Panc1 (cell line): ENCODE measurements at regions not wholly inside any gene's neighbourhood (a gene's known extent, or its start where the extent isn't known, plus 50 kb on each side); places are given as distances from the start of the nearest gene placed in this dataset.

Source experiments
- TF ChIP-seq, protein P1 (sequence below): fragments of 450-650 bp; IDR thresholded peaks from 2 replicates; pipeline ENCODE4 v1.5.1; 2017; ENCODE audit warnings: mild to moderate bottlenecking
- TF ChIP-seq, protein P2 (sequence below), 2 experiments: IDR thresholded peaks; 2 replicates each; pipeline ENCODE4 v1.6.1; 2011 to 2012; ENCODE audit warnings: low read depth in 2 of 2, control low read depth in 1 of 2, low read length in 1 of 2, mild to moderate bottlenecking in 1 of 2, moderate library complexity in 1 of 2; ENCODE audit not compliant: insufficient read depth in 1 of 2

DNA sequence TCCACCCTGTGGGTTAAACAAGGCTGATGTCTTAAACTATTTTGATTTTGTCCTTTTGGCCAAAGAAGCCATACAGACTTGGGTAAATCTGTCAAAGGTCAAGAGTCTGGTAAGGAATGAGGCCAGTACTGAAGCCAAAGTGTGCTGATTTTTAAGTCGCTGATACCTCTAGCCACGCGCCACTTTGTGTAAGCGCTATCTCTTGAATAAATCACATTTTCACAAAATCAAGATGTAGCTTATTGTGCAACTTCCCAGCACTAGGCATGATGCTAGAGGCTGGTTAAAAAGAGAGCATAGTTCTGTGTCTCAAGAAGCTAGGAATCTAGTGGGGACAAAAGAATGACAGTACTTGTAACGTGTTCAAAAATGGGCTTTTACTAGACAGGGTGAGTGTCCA is 510.6 kb upstream of the RAB6C start:
- TF ChIP-seq, protein P1, sequence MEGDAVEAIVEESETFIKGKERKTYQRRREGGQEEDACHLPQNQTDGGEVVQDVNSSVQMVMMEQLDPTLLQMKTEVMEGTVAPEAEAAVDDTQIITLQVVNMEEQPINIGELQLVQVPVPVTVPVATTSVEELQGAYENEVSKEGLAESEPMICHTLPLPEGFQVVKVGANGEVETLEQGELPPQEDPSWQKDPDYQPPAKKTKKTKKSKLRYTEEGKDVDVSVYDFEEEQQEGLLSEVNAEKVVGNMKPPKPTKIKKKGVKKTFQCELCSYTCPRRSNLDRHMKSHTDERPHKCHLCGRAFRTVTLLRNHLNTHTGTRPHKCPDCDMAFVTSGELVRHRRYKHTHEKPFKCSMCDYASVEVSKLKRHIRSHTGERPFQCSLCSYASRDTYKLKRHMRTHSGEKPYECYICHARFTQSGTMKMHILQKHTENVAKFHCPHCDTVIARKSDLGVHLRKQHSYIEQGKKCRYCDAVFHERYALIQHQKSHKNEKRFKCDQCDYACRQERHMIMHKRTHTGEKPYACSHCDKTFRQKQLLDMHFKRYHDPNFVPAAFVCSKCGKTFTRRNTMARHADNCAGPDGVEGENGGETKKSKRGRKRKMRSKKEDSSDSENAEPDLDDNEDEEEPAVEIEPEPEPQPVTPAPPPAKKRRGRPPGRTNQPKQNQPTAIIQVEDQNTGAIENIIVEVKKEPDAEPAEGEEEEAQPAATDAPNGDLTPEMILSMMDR, result no peak
- TF ChIP-seq, protein P2, sequence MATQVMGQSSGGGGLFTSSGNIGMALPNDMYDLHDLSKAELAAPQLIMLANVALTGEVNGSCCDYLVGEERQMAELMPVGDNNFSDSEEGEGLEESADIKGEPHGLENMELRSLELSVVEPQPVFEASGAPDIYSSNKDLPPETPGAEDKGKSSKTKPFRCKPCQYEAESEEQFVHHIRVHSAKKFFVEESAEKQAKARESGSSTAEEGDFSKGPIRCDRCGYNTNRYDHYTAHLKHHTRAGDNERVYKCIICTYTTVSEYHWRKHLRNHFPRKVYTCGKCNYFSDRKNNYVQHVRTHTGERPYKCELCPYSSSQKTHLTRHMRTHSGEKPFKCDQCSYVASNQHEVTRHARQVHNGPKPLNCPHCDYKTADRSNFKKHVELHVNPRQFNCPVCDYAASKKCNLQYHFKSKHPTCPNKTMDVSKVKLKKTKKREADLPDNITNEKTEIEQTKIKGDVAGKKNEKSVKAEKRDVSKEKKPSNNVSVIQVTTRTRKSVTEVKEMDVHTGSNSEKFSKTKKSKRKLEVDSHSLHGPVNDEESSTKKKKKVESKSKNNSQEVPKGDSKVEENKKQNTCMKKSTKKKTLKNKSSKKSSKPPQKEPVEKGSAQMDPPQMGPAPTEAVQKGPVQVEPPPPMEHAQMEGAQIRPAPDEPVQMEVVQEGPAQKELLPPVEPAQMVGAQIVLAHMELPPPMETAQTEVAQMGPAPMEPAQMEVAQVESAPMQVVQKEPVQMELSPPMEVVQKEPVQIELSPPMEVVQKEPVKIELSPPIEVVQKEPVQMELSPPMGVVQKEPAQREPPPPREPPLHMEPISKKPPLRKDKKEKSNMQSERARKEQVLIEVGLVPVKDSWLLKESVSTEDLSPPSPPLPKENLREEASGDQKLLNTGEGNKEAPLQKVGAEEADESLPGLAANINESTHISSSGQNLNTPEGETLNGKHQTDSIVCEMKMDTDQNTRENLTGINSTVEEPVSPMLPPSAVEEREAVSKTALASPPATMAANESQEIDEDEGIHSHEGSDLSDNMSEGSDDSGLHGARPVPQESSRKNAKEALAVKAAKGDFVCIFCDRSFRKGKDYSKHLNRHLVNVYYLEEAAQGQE (IDR thresholded peaks at IDR 0.05; ENCODE audit: insufficient read depth in 1 of 2, low read depth in 2 of 2, low read length in 1 of 2), result no peak
